Fibroblast of skin of right quadriceps (primary cell): ENCODE measurements at regions not wholly inside any gene's neighbourhood (a gene's known extent, or its start where the extent isn't known, plus 50 kb on each side); places are given as distances from the start of the nearest gene placed in this dataset.

Experiments
- DNase-seq: peaks from one replicate; pipeline ENCODE4 v3.0.0-alpha.2; 2013

- DNase-seq, result no peak
Observed at GRCh38 chr15:77727635-77728304, 95.1 kb upstream of the LINGO1 start.

- DNase-seq, result no peak
Observed at GRCh38 chr15:77724715-77725114, 92.0 kb upstream of the LINGO1 start.

GRCh38 chr15:77723756-77724155 lies 91.0 kb upstream of the LINGO1 start:
- no peak for DNase-seq

GRCh38 chr15:77722759-77723460 lies 90.2 kb upstream of the LINGO1 start:
- DNase-seq, result no peak

GRCh38 chr15:77721963-77722362 lies 89.3 kb upstream of the LINGO1 start:
- no peak for DNase-seq

GRCh38 chr15:77720655-77721054 lies 87.9 kb upstream of the LINGO1 start:
- no peak for DNase-seq

- DNase-seq, result no peak
Observed at GRCh38 chr15:77720173-77720572, 87.5 kb upstream of the LINGO1 start.

GRCh38 chr15:77719450-77719849 lies 86.7 kb upstream of the LINGO1 start:
- no peak for DNase-seq

GRCh38 chr15:77717333-77717990 lies 84.8 kb upstream of the LINGO1 start:
- DNase-seq, result no peak

- no peak for DNase-seq
Observed at GRCh38 chr15:77716632-77717332, 84.1 kb upstream of the LINGO1 start.

- no peak for DNase-seq
Observed at GRCh38 chr15:77715860-77716259, 83.1 kb upstream of the LINGO1 start.

- no peak for DNase-seq
Observed at GRCh38 chr15:77715051-77715450, 82.3 kb upstream of the LINGO1 start.

GRCh38 chr15:77714555-77714954 lies 81.8 kb upstream of the LINGO1 start:
- no peak for DNase-seq

- DNase-seq, result no peak
Observed at GRCh38 chr15:77714023-77714422, 81.3 kb upstream of the LINGO1 start.

- DNase-seq, result no peak
Observed at GRCh38 chr15:77713281-77713680, 80.6 kb upstream of the LINGO1 start.

GRCh38 chr15:77712438-77712837 lies 79.7 kb upstream of the LINGO1 start:
- DNase-seq, result no peak

GRCh38 chr15:77710637-77711036 lies 77.9 kb upstream of the LINGO1 start:
- no peak for DNase-seq

- no peak for DNase-seq
Observed at GRCh38 chr15:77710206-77710605, 77.5 kb upstream of the LINGO1 start.

- DNase-seq, result no peak
Observed at GRCh38 chr15:77709135-77709886, 76.6 kb upstream of the LINGO1 start.

GRCh38 chr15:77706482-77707244 lies 74.0 kb upstream of the LINGO1 start:
- DNase-seq, result no peak

GRCh38 chr15:77702211-77702957 lies 69.7 kb upstream of the LINGO1 start:
- peak; percentile 18 for DNase-seq
